ENCODE measurements at regions not wholly inside any gene's neighbourhood (a gene's known extent, or its start where the extent isn't known, plus 50 kb on each side); places are given as distances from the start of the nearest gene placed in this dataset.

DNA sequence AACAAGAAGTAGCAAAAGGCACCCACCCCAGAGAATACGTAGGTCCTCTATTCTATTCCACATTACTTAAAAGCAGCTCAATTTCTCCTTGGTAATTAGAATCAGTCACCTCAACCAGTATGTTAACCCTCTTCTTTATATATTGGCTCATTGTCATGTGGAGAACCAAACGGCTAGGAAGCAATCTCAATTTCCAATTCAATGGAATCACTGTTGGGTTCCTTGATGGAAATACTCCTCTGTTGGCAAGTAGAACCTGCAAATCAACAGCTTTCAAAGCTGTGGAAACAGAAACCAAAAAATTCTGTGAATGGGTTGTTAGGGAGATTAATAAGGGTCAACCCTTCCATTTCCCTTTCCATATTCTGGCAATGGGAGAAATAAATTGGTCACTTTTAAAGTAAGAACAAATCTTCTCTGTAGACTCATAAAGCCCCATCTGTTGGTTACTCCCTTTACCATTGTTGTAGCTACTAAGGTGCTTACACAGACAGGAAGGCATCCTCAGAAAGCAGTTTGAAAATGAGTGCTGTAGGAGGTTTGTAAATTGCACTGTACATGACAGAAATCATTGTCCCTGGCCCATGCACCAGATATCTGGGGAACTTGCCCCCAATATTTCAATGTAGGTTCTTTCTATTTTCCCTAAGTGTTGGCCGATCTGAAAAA lies 138.6 kb upstream of the UFM1 start:
- no peaks in the 10 kb centered on the region for H3K4me1 ChIP-seq (ENCODE audit: control insufficient read depth, insufficient read depth, low read length)
- ATAC-seq (no peak), DNase-seq (ENCODE audit: low read depth, low spot score) (no peak)
- intact Hi-C loops (cut with micrococcal nuclease; ENCODE audit: unreplicated experiment), result no loop called here
- H3K9me3 ChIP-seq (ENCODE audit: control insufficient read depth, insufficient read depth, low read depth, low read length), result no peaks in the 10 kb centered on the region
- POLR2A ChIA-PET, result no interaction called here
- in situ Hi-C loops (cut with HindIII; ENCODE audit: low pct_unique_long_range_greater_than_20kb, low sequenced_read_pairs), result no loop called here
- no TSS peak for BruUV-seq (replicated peaks)
- no peak overlapping the region for H3K4me3 ChIP-seq (ENCODE audit: low read depth in 2 of 2, low read length in 2 of 2)
- TF ChIP-seq, protein P1, sequence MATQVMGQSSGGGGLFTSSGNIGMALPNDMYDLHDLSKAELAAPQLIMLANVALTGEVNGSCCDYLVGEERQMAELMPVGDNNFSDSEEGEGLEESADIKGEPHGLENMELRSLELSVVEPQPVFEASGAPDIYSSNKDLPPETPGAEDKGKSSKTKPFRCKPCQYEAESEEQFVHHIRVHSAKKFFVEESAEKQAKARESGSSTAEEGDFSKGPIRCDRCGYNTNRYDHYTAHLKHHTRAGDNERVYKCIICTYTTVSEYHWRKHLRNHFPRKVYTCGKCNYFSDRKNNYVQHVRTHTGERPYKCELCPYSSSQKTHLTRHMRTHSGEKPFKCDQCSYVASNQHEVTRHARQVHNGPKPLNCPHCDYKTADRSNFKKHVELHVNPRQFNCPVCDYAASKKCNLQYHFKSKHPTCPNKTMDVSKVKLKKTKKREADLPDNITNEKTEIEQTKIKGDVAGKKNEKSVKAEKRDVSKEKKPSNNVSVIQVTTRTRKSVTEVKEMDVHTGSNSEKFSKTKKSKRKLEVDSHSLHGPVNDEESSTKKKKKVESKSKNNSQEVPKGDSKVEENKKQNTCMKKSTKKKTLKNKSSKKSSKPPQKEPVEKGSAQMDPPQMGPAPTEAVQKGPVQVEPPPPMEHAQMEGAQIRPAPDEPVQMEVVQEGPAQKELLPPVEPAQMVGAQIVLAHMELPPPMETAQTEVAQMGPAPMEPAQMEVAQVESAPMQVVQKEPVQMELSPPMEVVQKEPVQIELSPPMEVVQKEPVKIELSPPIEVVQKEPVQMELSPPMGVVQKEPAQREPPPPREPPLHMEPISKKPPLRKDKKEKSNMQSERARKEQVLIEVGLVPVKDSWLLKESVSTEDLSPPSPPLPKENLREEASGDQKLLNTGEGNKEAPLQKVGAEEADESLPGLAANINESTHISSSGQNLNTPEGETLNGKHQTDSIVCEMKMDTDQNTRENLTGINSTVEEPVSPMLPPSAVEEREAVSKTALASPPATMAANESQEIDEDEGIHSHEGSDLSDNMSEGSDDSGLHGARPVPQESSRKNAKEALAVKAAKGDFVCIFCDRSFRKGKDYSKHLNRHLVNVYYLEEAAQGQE (IDR thresholded peaks at IDR 0.05; ENCODE audit: insufficient read depth in 1 of 2, low read depth in 2 of 2, low read length in 1 of 2), result no peak
- H3K36me3 ChIP-seq (ENCODE audit: control insufficient read depth, insufficient read depth, low read length), result no peaks in the 10 kb centered on the region
- CTCF ChIA-PET, result no interaction called here
- H3K27me3 ChIP-seq (ENCODE audit: control insufficient read depth, insufficient read depth, low read length), result no peaks in the 10 kb centered on the region
- no peak overlapping the region for H3K27ac ChIP-seq (ENCODE audit: low read length)

- ATAC-seq (no peak), DNase-seq (ENCODE audit: low read depth, low spot score) (no peak)
- H3K4me1 ChIP-seq (ENCODE audit: control insufficient read depth, insufficient read depth, low read length), result no peaks in the 10 kb centered on the region
- in situ Hi-C loops (cut with HindIII; ENCODE audit: low pct_unique_long_range_greater_than_20kb, low sequenced_read_pairs) (no loop called here), intact Hi-C loops (cut with micrococcal nuclease; ENCODE audit: unreplicated experiment) (no loop called here)
- H3K36me3 ChIP-seq (ENCODE audit: control insufficient read depth, insufficient read depth, low read length), result no peaks in the 10 kb centered on the region; the same call in 1 of the 2 replicates
- no peaks in the 10 kb centered on the region for H3K27me3 ChIP-seq (ENCODE audit: control insufficient read depth, insufficient read depth, low read length)
- TF ChIP-seq SIN3A (IDR thresholded peaks at IDR 0.05; ENCODE audit: borderline replicate concordance, insufficient read depth, low read depth, low read length), result no peak
- TF ChIP-seq, protein P1 (IDR thresholded peaks at IDR 0.05; ENCODE audit: insufficient read depth in 1 of 2, low read depth in 2 of 2, low read length in 1 of 2), result no peak
- no peak for TF ChIP-seq POLR2AphosphoS5 (IDR thresholded peaks at IDR 0.05; ENCODE audit: low read depth, low read length)
- no peak for TF ChIP-seq CTCF (IDR thresholded peaks at IDR 0.05)
- no peak for TF ChIP-seq TCF7L2 (IDR thresholded peaks at IDR 0.05; ENCODE audit: low read depth, low read length)
- no TSS peak for BruUV-seq (replicated peaks)
- H3K27ac ChIP-seq (ENCODE audit: low read length), result no peak overlapping the region
- H3K4me3 ChIP-seq (ENCODE audit: low read depth in 2 of 2, low read length in 2 of 2), result no peak overlapping the region
- ChIA-PET POLR2A (no interaction called here), CTCF (no interaction called here)
- H3K9me3 ChIP-seq (ENCODE audit: control insufficient read depth, insufficient read depth, low read depth, low read length), result no peaks in the 10 kb centered on the region
These were observed 145.1 kb upstream of the UFM1 start for GRCh38 chr13:38204556-38204955.
